Stomach (tissue), 8 donors: ENCODE measurements at regions not wholly inside any gene's neighbourhood (a gene's known extent, or its start where the extent isn't known, plus 50 kb on each side); places are given as distances from the start of the nearest gene placed in this dataset.

ENCODE experiments used
- DNase-seq, 2 donors: peaks; one replicate each; pipeline versions ENCODE4 v3.0.0 to v3.0.0-alpha.2; 2013 to 2019
- H3K27ac ChIP-seq, 5 donors: fragments of 200-600 bp in 4 of 5; sonication (generic) in 4 of 5; one replicate each; pipeline ENCODE4 v1.5.1; 2013 to 2019; ENCODE audit warnings: mild to moderate bottlenecking in 1 of 5, moderate library complexity in 1 of 5
- H3K27me3 ChIP-seq, 3 donors: fragments of 200-600 bp; sonication (generic); one replicate each; pipeline ENCODE4 v1.5.1; 2017 to 2019; ENCODE audit warnings: mixed run types in 1 of 3
- H3K36me3 ChIP-seq, 4 donors: fragments of 200-600 bp; sonication (generic); 1 replicate in 3 of 4; 2 replicates in 1 of 4; pipeline ENCODE4 v1.5.1; 2016 to 2019
- H3K4me1 ChIP-seq, 4 donors: fragments of 200-600 bp; sonication (generic); one replicate each; pipeline ENCODE4 v1.5.1; 2016 to 2019
- H3K4me3 ChIP-seq, 4 donors: fragments of 200-600 bp; sonication (generic) in 3 of 4; one replicate each; pipeline ENCODE4 v1.5.1; 2016 to 2019; ENCODE audit warnings: mild to moderate bottlenecking in 1 of 4
- H3K9me3 ChIP-seq, 4 donors: fragments of 200-600 bp; sonication (generic); one replicate each; pipeline ENCODE4 v1.5.1; 2016 to 2019
- CTCF ChIP-seq, 7 experiments: fragments of 450-650 bp in 4 of 7; fragments of 200-600 bp in 3 of 7; sonication (generic) in 3 of 7; IDR thresholded peaks; one replicate each; pipeline ENCODE4 v1.5.1; 2016 to 2019; ENCODE audit warnings: antibody characterized with exemption in 7 of 7, control low read depth in 2 of 7, mild to moderate bottlenecking in 1 of 7
- EP300 ChIP-seq: sonication (generic); formaldehyde crosslinking; IDR thresholded peaks from one replicate; pipeline ENCODE4 v1.6.1; 2017; ENCODE audit warnings: antibody characterized with exemption
- POLR2A ChIP-seq, 4 donors: fragments of 450-650 bp; IDR thresholded peaks; one replicate each; pipeline ENCODE4 v1.6.1; 2016; ENCODE audit warnings: antibody characterized with exemption in 4 of 4, control low read depth in 2 of 4, mild to moderate bottlenecking in 1 of 4, moderate library complexity in 1 of 4
- POLR2AphosphoS5 ChIP-seq, 3 donors: sonication (generic); formaldehyde crosslinking; IDR thresholded peaks; one replicate each; pipeline ENCODE4 v1.6.1; 2016; ENCODE audit warnings: antibody characterized with exemption in 3 of 3
- WGBS, 5 donors: extraction: QIAGEN DNeasy Blood & Tissue Kit in 3 of 5; methylation state at CpG; one replicate each; pipeline versions ENCODE4 v1.1.5 to v1.1.7; 2013 to 2018; 5-methylcytosine and 5-hydroxymethylcytosine counted together
- intact Hi-C: fragments of 100-400 bp; cut with DNase I; formaldehyde crosslinking; loops from one replicate; pipeline ENCODE4 v1.15.1; 2023; ENCODE audit warnings: low total_unique reads
- donor health status: healthy with polysubstance abuse.
- donor health status: Bipolar disorder and iron deficiency.
- donor health status: healthy.

GRCh38 chr4:122050841-122051240, 99.0 kb upstream of the TRPC3 start:
- Histone ChIP-seq H3K27ac (no peak overlapping the region), H3K27me3 (no peaks in the 10 kb centered on the region), H3K9me3 (no peaks in the 10 kb centered on the region), H3K36me3 (no peaks in the 10 kb centered on the region), H3K4me1 (no peaks in the 10 kb centered on the region), H3K4me3 (no peak overlapping the region)
- no peak for TF ChIP-seq POLR2AphosphoS5 (IDR thresholded peaks at IDR 0.05)
- TF ChIP-seq EP300 = no peak
- WGBS, 5 donors = 74 to 91% (median 81%) methylated on average over 3 of the region's 3 CpGs
- intact Hi-C loops = no loop called here
- no peak for DNase-seq

- no peak for TF ChIP-seq POLR2A (IDR thresholded peaks at IDR 0.05)
- no peak for TF ChIP-seq CTCF (IDR thresholded peaks at IDR 0.05)
- no peak for TF ChIP-seq POLR2AphosphoS5 (IDR thresholded peaks at IDR 0.05)
- no peak for TF ChIP-seq EP300
- intact Hi-C loops = no loop called here
- Histone ChIP-seq H3K27ac (no peak overlapping the region), H3K27me3 (no peaks in the 10 kb centered on the region), H3K4me1 (no peaks in the 10 kb centered on the region), H3K9me3 (no peaks in the 10 kb centered on the region), H3K36me3 (no peaks in the 10 kb centered on the region), H3K4me3 (no peak overlapping the region)
- WGBS, 5 donors = 72 to 83% (median 81%) methylated on average over 5 of the region's 5 CpGs
- no peak for DNase-seq
These were observed 95.9 kb upstream of the TRPC3 start for GRCh38 chr4:122047456-122048425.

- Histone ChIP-seq H3K27ac (no peak overlapping the region), H3K9me3 (no peaks in the 10 kb centered on the region), H3K27me3 (no peaks in the 10 kb centered on the region), H3K36me3 (no peaks in the 10 kb centered on the region), H3K4me1 (no peaks in the 10 kb centered on the region), H3K4me3 (no peak overlapping the region)
- TF ChIP-seq EP300 = no peak
- TF ChIP-seq POLR2A (IDR thresholded peaks at IDR 0.05) = no peak
- TF ChIP-seq CTCF (IDR thresholded peaks at IDR 0.05) = no peak
- TF ChIP-seq POLR2AphosphoS5 (IDR thresholded peaks at IDR 0.05) = no peak
- intact Hi-C loops = no loop called here
- DNase-seq = no peak
- WGBS, 5 donors = 82 to 88% (median 85%) methylated on average over 2 of the region's 2 CpGs
These were observed 94.4 kb upstream of the TRPC3 start for GRCh38 chr4:122046255-122046654.

GRCh38 chr4:122045533-122045932, 93.7 kb upstream of the TRPC3 start:
- intact Hi-C loops = no loop called here

More at GRCh38 chr4:122045533-122045932, 93.7 kb upstream of the TRPC3 start:
- H3K9me3 ChIP-seq = no peaks in the 10 kb centered on the region
- TF ChIP-seq POLR2AphosphoS5 (IDR thresholded peaks at IDR 0.05) (no peak), EP300 (no peak), CTCF (IDR thresholded peaks at IDR 0.05) (no peak), POLR2A (IDR thresholded peaks at IDR 0.05) (no peak)
- DNase-seq = peak in 1 of 2 donors; percentile 57
- H3K36me3 ChIP-seq = no peaks in the 10 kb centered on the region
- H3K4me3 ChIP-seq = no peak overlapping the region
- H3K4me1 ChIP-seq = no peaks in the 10 kb centered on the region
- no peak overlapping the region for H3K27ac ChIP-seq
- no peaks in the 10 kb centered on the region for H3K27me3 ChIP-seq
